ENCODE measurements at regions not wholly inside any gene's neighbourhood (a gene's known extent, or its start where the extent isn't known, plus 50 kb on each side); places are given as distances from the start of the nearest gene placed in this dataset.
"Not testable (repeated sequence)": the region's sequence is repeated elsewhere in the genome, so short reads cannot be mapped to it uniquely, and the experiment has no call there.

- H3K27ac Mint-ChIP-seq: no peak overlapping the region
- no peak overlapping the region for H3K4me3 Mint-ChIP-seq
- no peak for DNase-seq
- no peak for TF ChIP-seq CTCF (IDR thresholded peaks at IDR 0.05)
- H3K9me3 Mint-ChIP-seq: peaks cover 5% of the 10 kb centered on the region
- no peaks in the 10 kb centered on the region for H3K36me3 Mint-ChIP-seq (ENCODE audit: low read depth)
- H3K4me1 Mint-ChIP-seq: peaks cover 22% of the 10 kb centered on the region
- H3K27me3 Mint-ChIP-seq (ENCODE audit: low read depth, poor library complexity): peaks cover 4% of the 10 kb centered on the region
Observed at GRCh38 chr3:157856078-157856939, 249.9 kb downstream of the SHOX2 start.

GRCh38 chr3:157845839-157846238 lies 260.4 kb downstream of the SHOX2 start:
- not testable (repeated sequence) for H3K4me1 Mint-ChIP-seq; H3K9me3 Mint-ChIP-seq; H3K27ac Mint-ChIP-seq; H3K27me3 Mint-ChIP-seq (ENCODE audit: low read depth, poor library complexity); H3K36me3 Mint-ChIP-seq (ENCODE audit: low read depth); H3K4me3 Mint-ChIP-seq; DNase-seq

- no peaks in the 10 kb centered on the region for H3K27me3 Mint-ChIP-seq (ENCODE audit: low read depth, poor library complexity)
- H3K4me1 Mint-ChIP-seq: no peaks in the 10 kb centered on the region
- no peak for TF ChIP-seq CTCF (IDR thresholded peaks at IDR 0.05)
- no peak for DNase-seq
- no peak overlapping the region for H3K27ac Mint-ChIP-seq
- no peak overlapping the region for H3K4me3 Mint-ChIP-seq
- no peaks in the 10 kb centered on the region for H3K9me3 Mint-ChIP-seq
- no peaks in the 10 kb centered on the region for H3K36me3 Mint-ChIP-seq (ENCODE audit: low read depth)
Observed at GRCh38 chr3:157844800-157845565, 261.2 kb downstream of the SHOX2 start.

GRCh38 chr3:157844216-157844615 lies 262.0 kb downstream of the SHOX2 start:
- no peak for TF ChIP-seq CTCF (IDR thresholded peaks at IDR 0.05)
- Mint-ChIP-seq H3K9me3 (no peaks in the 10 kb centered on the region), H3K4me3 (no peak overlapping the region), H3K27me3 (ENCODE audit: low read depth, poor library complexity) (no peaks in the 10 kb centered on the region), H3K27ac (no peak overlapping the region), H3K36me3 (ENCODE audit: low read depth) (no peaks in the 10 kb centered on the region), H3K4me1 (no peaks in the 10 kb centered on the region)
- no peak for DNase-seq

GRCh38 chr3:157841029-157841428 lies 265.2 kb downstream of the SHOX2 start:
- H3K27ac Mint-ChIP-seq: no peak overlapping the region
- no peaks in the 10 kb centered on the region for H3K9me3 Mint-ChIP-seq
- H3K4me1 Mint-ChIP-seq: no peaks in the 10 kb centered on the region
- no peak for DNase-seq
- no peak for TF ChIP-seq CTCF (IDR thresholded peaks at IDR 0.05)
- H3K27me3 Mint-ChIP-seq (ENCODE audit: low read depth, poor library complexity): no peaks in the 10 kb centered on the region
- no peaks in the 10 kb centered on the region for H3K36me3 Mint-ChIP-seq (ENCODE audit: low read depth)
- no peak overlapping the region for H3K4me3 Mint-ChIP-seq

- Mint-ChIP-seq H3K27ac (no peak overlapping the region), H3K27me3 (ENCODE audit: low read depth, poor library complexity) (no peaks in the 10 kb centered on the region), H3K4me3 (no peak overlapping the region), H3K36me3 (ENCODE audit: low read depth) (no peaks in the 10 kb centered on the region), H3K4me1 (no peaks in the 10 kb centered on the region), H3K9me3 (no peaks in the 10 kb centered on the region)
- no peak for TF ChIP-seq CTCF (IDR thresholded peaks at IDR 0.05)
- DNase-seq: no peak
Observed at GRCh38 chr3:157840564-157840963, 265.7 kb downstream of the SHOX2 start.

Measured in nephron progenitor cell (in vitro differentiated cells).